GM23338 (cell line): ENCODE measurements at regions not wholly inside any gene's neighbourhood (a gene's known extent, or its start where the extent isn't known, plus 50 kb on each side); places are given as distances from the start of the nearest gene placed in this dataset.

Experiments used
- ATAC-seq: fragments of 200-7000 bp; cut with Tn5 transposase; 3 replicates; pipeline ENCODE4 v1.9.1; 2020
- DNase-seq: peaks from one replicate; pipeline ENCODE4 v3.0.0-alpha.2; 2015; ENCODE audit warnings: low spot score
- H2AFZ ChIP-seq: fragments of 200-600 bp; sonication (generic); 2 replicates; pipeline ENCODE4 v1.8.0; 2016; ENCODE audit warnings: antibody characterized with exemption, mild to moderate bottlenecking, moderate library complexity
- H3F3A ChIP-seq: fragments of 200-600 bp; sonication (generic); replicated peaks from 2 replicates; pipeline ENCODE4 v1.8.0; 2017; ENCODE audit warnings: antibody characterized with exemption, mixed run types, low read depth
- H3K27ac ChIP-seq: fragments of 200-600 bp; sonication (generic); 2 replicates; pipeline ENCODE4 v1.6.1; 2016; ENCODE audit warnings: low read depth
- H3K27me3 ChIP-seq: fragments of 200-600 bp; sonication (generic); 2 replicates; pipeline ENCODE4 v1.8.0; 2016; ENCODE audit warnings: mild to moderate bottlenecking, mixed run types, moderate library complexity; ENCODE audit not compliant: insufficient read depth
- H3K36me3 ChIP-seq: fragments of 200-600 bp; sonication (generic); 2 replicates; pipeline ENCODE4 v1.8.0; 2016; ENCODE audit warnings: mild to moderate bottlenecking; ENCODE audit not compliant: insufficient read depth
- H3K4me1 ChIP-seq: fragments of 200-600 bp; sonication (generic); 2 replicates; pipeline ENCODE4 v1.8.0; 2016; ENCODE audit warnings: mild to moderate bottlenecking, moderate library complexity; ENCODE audit not compliant: insufficient read depth
- H3K4me2 ChIP-seq: fragments of 200-600 bp; sonication (generic); 2 replicates; pipeline ENCODE4 v1.7.1; 2017; ENCODE audit warnings: mixed run types
- H3K4me3 ChIP-seq: fragments of 200-600 bp; sonication (generic); 2 replicates; pipeline ENCODE4 v1.6.1; 2016; ENCODE audit warnings: mixed run types
- H3K79me2 ChIP-seq: fragments of 200-600 bp; sonication (generic); replicated peaks from 2 replicates; pipeline ENCODE4 v1.8.0; 2017; ENCODE audit warnings: mild to moderate bottlenecking; ENCODE audit not compliant: insufficient read depth
- H3K9me2 ChIP-seq: fragments of 200-600 bp; sonication (generic); 2 replicates; pipeline ENCODE4 v1.8.0; 2017; ENCODE audit not compliant: insufficient read depth
- H4K20me1 ChIP-seq: fragments of 200-600 bp; sonication (generic); replicated peaks from 2 replicates; pipeline ENCODE4 v1.8.0; 2017; ENCODE audit warnings: mild to moderate bottlenecking; ENCODE audit not compliant: insufficient read depth
- H3K27ac Mint-ChIP-seq: 2 replicates; pipeline ENCODE4 v1.8.0; 2020; ENCODE audit warnings: inconsistent platforms, mild to moderate bottlenecking, moderate library complexity, mixed read lengths
- H3K27me3 Mint-ChIP-seq: 3 replicates; pipeline ENCODE4 v1.8.0; 2022; ENCODE audit warnings: low read depth, mild to moderate bottlenecking, moderate library complexity, mixed read lengths, inconsistent platforms; ENCODE audit not compliant: insufficient read depth, poor library complexity
- H3K36me3 Mint-ChIP-seq: 3 replicates; pipeline ENCODE4 v1.8.0; 2021; ENCODE audit warnings: low read depth, mild to moderate bottlenecking, inconsistent platforms, moderate library complexity, mixed read lengths
- H3K4me1 Mint-ChIP-seq: 3 replicates; pipeline ENCODE4 v1.8.0; 2020; ENCODE audit warnings: mild to moderate bottlenecking, inconsistent platforms, mixed read lengths
- H3K4me3 Mint-ChIP-seq: 3 replicates; pipeline ENCODE4 v1.8.0; 2021; ENCODE audit warnings: moderate library complexity, mild to moderate bottlenecking, inconsistent platforms, mixed read lengths
- H3K9me3 Mint-ChIP-seq: 3 replicates; pipeline ENCODE4 v1.8.0; 2020; ENCODE audit warnings: moderate library complexity, mild to moderate bottlenecking, inconsistent platforms, mixed read lengths
- EZH2 ChIP-seq: fragments of 200-600 bp; sonication (generic); IDR thresholded peaks from one replicate; pipeline ENCODE4 v1.8.0; 2017; ENCODE audit warnings: antibody characterized with exemption, mild to moderate bottlenecking, low read depth; ENCODE audit not compliant: unreplicated experiment
- EZH2phosphoT487 ChIP-seq: fragments of 200-600 bp; sonication (generic); IDR thresholded peaks from one replicate; pipeline ENCODE4 v1.8.1; 2018; ENCODE audit warnings: antibody characterized with exemption; ENCODE audit not compliant: unreplicated experiment
- POLR2AphosphoS5 ChIP-seq: IDR thresholded peaks from 2 replicates; pipeline ENCODE4 v1.6.1; 2016; ENCODE audit warnings: antibody characterized with exemption, low read depth
- STAT1 ChIP-seq: IDR thresholded peaks from one replicate; pipeline ENCODE4 v1.6.1; 2016; ENCODE audit warnings: antibody characterized with exemption; ENCODE audit not compliant: unreplicated experiment
- ZNF331 ChIP-seq: fragments of 250-450 bp; sonication (Bioruptor Pico); IDR thresholded peaks from 2 replicates; pipeline ENCODE4 v1.5.0; 2020; ENCODE audit warnings: low read depth, mild to moderate bottlenecking, moderate library complexity
- TF ChIP-seq, protein P1 (sequence below), 2 experiments: fragments of 200-600 bp in 1 of 2; sonication (generic) in 1 of 2; conservative IDR thresholded peaks; 2 replicates each; pipeline versions ENCODE4 v1.5.1 to v1.6.1; 2016 to 2017; ENCODE audit warnings: antibody characterized with exemption in 2 of 2, low read depth in 2 of 2, mild to moderate bottlenecking in 2 of 2, moderate library complexity in 1 of 2
- TF ChIP-seq, protein P2 (sequence below): fragments of 250-450 bp; sonication (Bioruptor Pico); IDR thresholded peaks from 2 replicates; pipeline ENCODE4 v1.5.0; 2020; ENCODE audit warnings: mild to moderate bottlenecking, moderate library complexity

DNA sequence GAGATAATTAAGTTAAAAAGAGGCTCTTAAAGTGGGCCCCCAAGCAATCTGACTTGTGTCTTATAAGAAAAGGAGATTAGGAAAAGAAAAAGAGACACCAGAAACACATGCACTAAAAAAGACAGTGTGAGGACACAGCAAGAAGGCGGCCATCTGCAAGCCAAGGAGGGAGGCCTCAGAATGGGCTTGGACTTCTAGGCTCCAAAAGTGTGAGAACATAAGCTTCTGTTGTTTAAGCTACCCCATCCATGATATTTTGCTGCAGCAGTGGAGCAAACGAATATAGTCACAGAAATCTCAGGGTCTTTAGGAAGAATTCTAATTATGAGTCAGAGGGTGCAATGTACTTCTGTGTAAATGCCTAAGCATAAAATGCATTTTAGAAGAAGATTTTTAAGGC, 399.3 kb upstream of the MMADHC start:
- no peaks in the 10 kb centered on the region for H3K9me2 ChIP-seq
- no peak overlapping the region for H3K4me2 ChIP-seq
- ATAC-seq (no peak), DNase-seq (no peak)
- Mint-ChIP-seq H3K4me1 (no peaks in the 10 kb centered on the region), H3K4me3 (no peak overlapping the region), H3K27ac (no peak overlapping the region), H3K9me3 (no peaks in the 10 kb centered on the region), H3K36me3 (no peaks in the 10 kb centered on the region), H3K27me3 (no peaks in the 10 kb centered on the region)
- H3K4me3 ChIP-seq = no peak overlapping the region
- H3F3A ChIP-seq = no peaks in the 10 kb centered on the region
- no peaks in the 10 kb centered on the region for H3K27me3 ChIP-seq
- no peak overlapping the region for H3K27ac ChIP-seq
- H3K4me1 ChIP-seq = no peaks in the 10 kb centered on the region
- H2AFZ ChIP-seq = 0 out of 2 replicates have a peak overlapping the region, but pooled peaks have one; percentile 25
- H3K79me2 ChIP-seq = no peaks in the 10 kb centered on the region
- H4K20me1 ChIP-seq = no peaks in the 10 kb centered on the region
- H3K36me3 ChIP-seq = no peaks in the 10 kb centered on the region
- no peak for TF ChIP-seq STAT1
- TF ChIP-seq EZH2 = no peak
- TF ChIP-seq POLR2AphosphoS5 = no peak
- TF ChIP-seq EZH2phosphoT487 = no peak
- no peak for TF ChIP-seq ZNF331 (CRISPR knock-in tag)

GRCh38 chr2:149984311-149984710, 396.7 kb upstream of the MMADHC start:
- H3K4me2 ChIP-seq = no peak overlapping the region
- H3K27ac Mint-ChIP-seq = no peak overlapping the region
- ATAC-seq = no peak
- no peaks in the 10 kb centered on the region for H3K79me2 ChIP-seq
- no peaks in the 10 kb centered on the region; the same call in 2 of the 3 replicates for H3K9me3 Mint-ChIP-seq
- H3K4me1 ChIP-seq = no peaks in the 10 kb centered on the region
- no peak overlapping the region for H3K4me3 Mint-ChIP-seq
- H3K4me1 Mint-ChIP-seq = no peaks in the 10 kb centered on the region
- H3K9me2 ChIP-seq = no peaks in the 10 kb centered on the region
- H3K27me3 Mint-ChIP-seq = no peaks in the 10 kb centered on the region
- H3F3A ChIP-seq = no peaks in the 10 kb centered on the region
- TF ChIP-seq, protein P1, sequence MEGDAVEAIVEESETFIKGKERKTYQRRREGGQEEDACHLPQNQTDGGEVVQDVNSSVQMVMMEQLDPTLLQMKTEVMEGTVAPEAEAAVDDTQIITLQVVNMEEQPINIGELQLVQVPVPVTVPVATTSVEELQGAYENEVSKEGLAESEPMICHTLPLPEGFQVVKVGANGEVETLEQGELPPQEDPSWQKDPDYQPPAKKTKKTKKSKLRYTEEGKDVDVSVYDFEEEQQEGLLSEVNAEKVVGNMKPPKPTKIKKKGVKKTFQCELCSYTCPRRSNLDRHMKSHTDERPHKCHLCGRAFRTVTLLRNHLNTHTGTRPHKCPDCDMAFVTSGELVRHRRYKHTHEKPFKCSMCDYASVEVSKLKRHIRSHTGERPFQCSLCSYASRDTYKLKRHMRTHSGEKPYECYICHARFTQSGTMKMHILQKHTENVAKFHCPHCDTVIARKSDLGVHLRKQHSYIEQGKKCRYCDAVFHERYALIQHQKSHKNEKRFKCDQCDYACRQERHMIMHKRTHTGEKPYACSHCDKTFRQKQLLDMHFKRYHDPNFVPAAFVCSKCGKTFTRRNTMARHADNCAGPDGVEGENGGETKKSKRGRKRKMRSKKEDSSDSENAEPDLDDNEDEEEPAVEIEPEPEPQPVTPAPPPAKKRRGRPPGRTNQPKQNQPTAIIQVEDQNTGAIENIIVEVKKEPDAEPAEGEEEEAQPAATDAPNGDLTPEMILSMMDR (conservative IDR thresholded peaks at IDR 0.05; ENCODE audit: low read depth in 2 of 2) = no peak
- H3K27ac ChIP-seq = no peak overlapping the region
- DNase-seq = no peak
- no peaks in the 10 kb centered on the region for H3K36me3 ChIP-seq
- no peaks in the 10 kb centered on the region for H3K36me3 Mint-ChIP-seq
- no peaks in the 10 kb centered on the region for H4K20me1 ChIP-seq
- no peak overlapping the region for H3K4me3 ChIP-seq
- H2AFZ ChIP-seq = no peak overlapping the region
- no peaks in the 10 kb centered on the region for H3K27me3 ChIP-seq

DNA sequence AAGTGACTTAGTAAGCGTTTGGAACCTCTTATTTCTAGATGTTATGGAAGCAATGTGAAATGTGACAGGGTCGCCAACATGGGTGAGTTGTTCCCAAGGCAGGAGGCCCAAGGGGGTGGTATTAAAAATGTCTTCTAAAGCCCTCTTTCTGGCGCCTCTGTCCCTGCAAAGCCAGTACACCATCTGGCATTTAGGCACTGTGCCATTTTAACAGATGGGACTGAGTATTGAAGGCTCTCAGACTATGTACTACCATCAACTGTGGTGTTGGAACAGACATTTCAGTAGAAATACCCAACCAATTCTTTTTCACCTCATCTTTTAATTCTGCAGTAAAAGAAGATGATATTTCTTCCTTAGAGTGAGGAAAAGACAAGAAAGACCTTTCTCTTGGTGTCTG, 384.5 kb upstream of the MMADHC start:
- ATAC-seq (no peak), DNase-seq (no peak)
- Histone ChIP-seq H3K4me1 (no peaks in the 10 kb centered on the region), H3K27ac (no peak overlapping the region), H3K4me3 (no peak overlapping the region), H3K9me2 (no peaks in the 10 kb centered on the region), H3F3A (no peaks in the 10 kb centered on the region), H2AFZ (no peak overlapping the region; the same call in 1 of the 2 replicates), H4K20me1 (no peaks in the 10 kb centered on the region), H3K4me2 (no peak overlapping the region), H3K79me2 (no peaks in the 10 kb centered on the region), H3K36me3 (no peaks in the 10 kb centered on the region), H3K27me3 (no peaks in the 10 kb centered on the region)
- no peak overlapping the region for H3K27ac Mint-ChIP-seq
- TF ChIP-seq, protein P2, sequence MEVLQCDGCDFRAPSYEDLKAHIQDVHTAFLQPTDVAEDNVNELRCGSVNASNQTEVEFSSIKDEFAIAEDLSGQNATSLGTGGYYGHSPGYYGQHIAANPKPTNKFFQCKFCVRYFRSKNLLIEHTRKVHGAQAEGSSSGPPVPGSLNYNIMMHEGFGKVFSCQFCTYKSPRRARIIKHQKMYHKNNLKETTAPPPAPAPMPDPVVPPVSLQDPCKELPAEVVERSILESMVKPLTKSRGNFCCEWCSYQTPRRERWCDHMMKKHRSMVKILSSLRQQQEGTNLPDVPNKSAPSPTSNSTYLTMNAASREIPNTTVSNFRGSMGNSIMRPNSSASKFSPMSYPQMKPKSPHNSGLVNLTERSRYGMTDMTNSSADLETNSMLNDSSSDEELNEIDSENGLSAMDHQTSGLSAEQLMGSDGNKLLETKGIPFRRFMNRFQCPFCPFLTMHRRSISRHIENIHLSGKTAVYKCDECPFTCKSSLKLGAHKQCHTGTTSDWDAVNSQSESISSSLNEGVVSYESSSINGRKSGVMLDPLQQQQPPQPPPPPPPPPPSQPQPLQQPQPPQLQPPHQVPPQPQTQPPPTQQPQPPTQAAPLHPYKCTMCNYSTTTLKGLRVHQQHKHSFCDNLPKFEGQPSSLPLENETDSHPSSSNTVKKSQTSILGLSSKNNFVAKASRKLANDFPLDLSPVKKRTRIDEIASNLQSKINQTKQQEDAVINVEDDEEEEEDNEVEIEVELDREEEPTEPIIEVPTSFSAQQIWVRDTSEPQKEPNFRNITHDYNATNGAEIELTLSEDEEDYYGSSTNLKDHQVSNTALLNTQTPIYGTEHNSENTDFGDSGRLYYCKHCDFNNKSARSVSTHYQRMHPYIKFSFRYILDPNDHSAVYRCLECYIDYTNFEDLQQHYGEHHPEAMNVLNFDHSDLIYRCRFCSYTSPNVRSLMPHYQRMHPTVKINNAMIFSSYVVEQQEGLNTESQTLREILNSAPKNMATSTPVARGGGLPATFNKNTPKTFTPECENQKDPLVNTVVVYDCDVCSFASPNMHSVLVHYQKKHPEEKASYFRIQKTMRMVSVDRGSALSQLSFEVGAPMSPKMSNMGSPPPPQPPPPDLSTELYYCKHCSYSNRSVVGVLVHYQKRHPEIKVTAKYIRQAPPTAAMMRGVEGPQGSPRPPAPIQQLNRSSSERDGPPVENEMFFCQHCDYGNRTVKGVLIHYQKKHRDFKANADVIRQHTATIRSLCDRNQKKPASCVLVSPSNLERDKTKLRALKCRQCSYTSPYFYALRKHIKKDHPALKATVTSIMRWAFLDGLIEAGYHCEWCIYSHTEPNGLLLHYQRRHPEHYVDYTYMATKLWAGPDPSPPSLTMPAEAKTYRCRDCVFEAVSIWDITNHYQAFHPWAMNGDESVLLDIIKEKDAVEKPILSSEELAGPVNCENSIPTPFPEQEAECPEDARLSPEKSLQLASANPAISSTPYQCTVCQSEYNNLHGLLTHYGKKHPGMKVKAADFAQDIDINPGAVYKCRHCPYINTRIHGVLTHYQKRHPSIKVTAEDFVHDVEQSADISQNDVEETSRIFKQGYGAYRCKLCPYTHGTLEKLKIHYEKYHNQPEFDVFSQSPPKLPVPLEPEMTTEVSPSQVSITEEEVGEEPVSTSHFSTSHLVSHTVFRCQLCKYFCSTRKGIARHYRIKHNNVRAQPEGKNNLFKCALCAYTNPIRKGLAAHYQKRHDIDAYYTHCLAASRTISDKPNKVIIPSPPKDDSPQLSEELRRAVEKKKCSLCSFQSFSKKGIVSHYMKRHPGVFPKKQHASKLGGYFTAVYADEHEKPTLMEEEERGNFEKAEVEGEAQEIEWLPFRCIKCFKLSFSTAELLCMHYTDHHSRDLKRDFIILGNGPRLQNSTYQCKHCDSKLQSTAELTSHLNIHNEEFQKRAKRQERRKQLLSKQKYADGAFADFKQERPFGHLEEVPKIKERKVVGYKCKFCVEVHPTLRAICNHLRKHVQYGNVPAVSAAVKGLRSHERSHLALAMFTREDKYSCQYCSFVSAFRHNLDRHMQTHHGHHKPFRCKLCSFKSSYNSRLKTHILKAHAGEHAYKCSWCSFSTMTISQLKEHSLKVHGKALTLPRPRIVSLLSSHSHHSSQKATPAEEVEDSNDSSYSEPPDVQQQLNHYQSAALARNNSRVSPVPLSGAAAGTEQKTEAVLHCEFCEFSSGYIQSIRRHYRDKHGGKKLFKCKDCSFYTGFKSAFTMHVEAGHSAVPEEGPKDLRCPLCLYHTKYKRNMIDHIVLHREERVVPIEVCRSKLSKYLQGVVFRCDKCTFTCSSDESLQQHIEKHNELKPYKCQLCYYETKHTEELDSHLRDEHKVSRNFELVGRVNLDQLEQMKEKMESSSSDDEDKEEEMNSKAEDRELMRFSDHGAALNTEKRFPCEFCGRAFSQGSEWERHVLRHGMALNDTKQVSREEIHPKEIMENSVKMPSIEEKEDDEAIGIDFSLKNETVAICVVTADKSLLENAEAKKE (CRISPR knock-in tag) = no peak
- no peak for TF ChIP-seq EZH2
- no peak overlapping the region for H3K4me3 Mint-ChIP-seq
- H3K36me3 Mint-ChIP-seq = peaks cover 2% of the 10 kb centered on the region; the same call in 1 of the 3 replicates
- H3K4me1 Mint-ChIP-seq = no peaks in the 10 kb centered on the region
- peaks cover 21% of the 10 kb centered on the region for H3K9me3 Mint-ChIP-seq
- H3K27me3 Mint-ChIP-seq = peaks cover 2% of the 10 kb centered on the region
